GM23338 (cell line): ENCODE measurements at regions not wholly inside any gene's neighbourhood (a gene's known extent, or its start where the extent isn't known, plus 50 kb on each side); places are given as distances from the start of the nearest gene placed in this dataset.
A peak's percentile ranks its signal among the peaks of the same experiment; 100 is the strongest.

Experiments used
- ATAC-seq: fragments of 200-7000 bp; cut with Tn5 transposase; 3 replicates; pipeline ENCODE4 v1.9.1; 2020
- DNase-seq: peaks from one replicate; pipeline ENCODE4 v3.0.0-alpha.2; 2015; ENCODE audit warnings: low spot score
- H2AFZ ChIP-seq: fragments of 200-600 bp; sonication (generic); 2 replicates; pipeline ENCODE4 v1.8.0; 2016; ENCODE audit warnings: antibody characterized with exemption, mild to moderate bottlenecking, moderate library complexity
- H3F3A ChIP-seq: fragments of 200-600 bp; sonication (generic); replicated peaks from 2 replicates; pipeline ENCODE4 v1.8.0; 2017; ENCODE audit warnings: antibody characterized with exemption, mixed run types, low read depth
- H3K27ac ChIP-seq: fragments of 200-600 bp; sonication (generic); 2 replicates; pipeline ENCODE4 v1.6.1; 2016; ENCODE audit warnings: low read depth
- H3K27me3 ChIP-seq: fragments of 200-600 bp; sonication (generic); 2 replicates; pipeline ENCODE4 v1.8.0; 2016; ENCODE audit warnings: mild to moderate bottlenecking, mixed run types, moderate library complexity; ENCODE audit not compliant: insufficient read depth
- H3K36me3 ChIP-seq: fragments of 200-600 bp; sonication (generic); 2 replicates; pipeline ENCODE4 v1.8.0; 2016; ENCODE audit warnings: mild to moderate bottlenecking; ENCODE audit not compliant: insufficient read depth
- H3K4me1 ChIP-seq: fragments of 200-600 bp; sonication (generic); 2 replicates; pipeline ENCODE4 v1.8.0; 2016; ENCODE audit warnings: mild to moderate bottlenecking, moderate library complexity; ENCODE audit not compliant: insufficient read depth
- H3K4me2 ChIP-seq: fragments of 200-600 bp; sonication (generic); 2 replicates; pipeline ENCODE4 v1.7.1; 2017; ENCODE audit warnings: mixed run types
- H3K4me3 ChIP-seq: fragments of 200-600 bp; sonication (generic); 2 replicates; pipeline ENCODE4 v1.6.1; 2016; ENCODE audit warnings: mixed run types
- H3K79me2 ChIP-seq: fragments of 200-600 bp; sonication (generic); replicated peaks from 2 replicates; pipeline ENCODE4 v1.8.0; 2017; ENCODE audit warnings: mild to moderate bottlenecking; ENCODE audit not compliant: insufficient read depth
- H3K9me2 ChIP-seq: fragments of 200-600 bp; sonication (generic); 2 replicates; pipeline ENCODE4 v1.8.0; 2017; ENCODE audit not compliant: insufficient read depth
- H4K20me1 ChIP-seq: fragments of 200-600 bp; sonication (generic); replicated peaks from 2 replicates; pipeline ENCODE4 v1.8.0; 2017; ENCODE audit warnings: mild to moderate bottlenecking; ENCODE audit not compliant: insufficient read depth
- H3K27ac Mint-ChIP-seq: 2 replicates; pipeline ENCODE4 v1.8.0; 2020; ENCODE audit warnings: inconsistent platforms, mild to moderate bottlenecking, moderate library complexity, mixed read lengths
- H3K27me3 Mint-ChIP-seq: 3 replicates; pipeline ENCODE4 v1.8.0; 2022; ENCODE audit warnings: low read depth, mild to moderate bottlenecking, moderate library complexity, mixed read lengths, inconsistent platforms; ENCODE audit not compliant: insufficient read depth, poor library complexity
- H3K36me3 Mint-ChIP-seq: 3 replicates; pipeline ENCODE4 v1.8.0; 2021; ENCODE audit warnings: low read depth, mild to moderate bottlenecking, inconsistent platforms, moderate library complexity, mixed read lengths
- H3K4me1 Mint-ChIP-seq: 3 replicates; pipeline ENCODE4 v1.8.0; 2020; ENCODE audit warnings: mild to moderate bottlenecking, inconsistent platforms, mixed read lengths
- H3K4me3 Mint-ChIP-seq: 3 replicates; pipeline ENCODE4 v1.8.0; 2021; ENCODE audit warnings: moderate library complexity, mild to moderate bottlenecking, inconsistent platforms, mixed read lengths
- H3K9me3 Mint-ChIP-seq: 3 replicates; pipeline ENCODE4 v1.8.0; 2020; ENCODE audit warnings: moderate library complexity, mild to moderate bottlenecking, inconsistent platforms, mixed read lengths
- EZH2 ChIP-seq: fragments of 200-600 bp; sonication (generic); IDR thresholded peaks from one replicate; pipeline ENCODE4 v1.8.0; 2017; ENCODE audit warnings: antibody characterized with exemption, mild to moderate bottlenecking, low read depth; ENCODE audit not compliant: unreplicated experiment
- STAT1 ChIP-seq: IDR thresholded peaks from one replicate; pipeline ENCODE4 v1.6.1; 2016; ENCODE audit warnings: antibody characterized with exemption; ENCODE audit not compliant: unreplicated experiment
- ZNF114 ChIP-seq: fragments of 250-450 bp; sonication (Bioruptor Pico); IDR thresholded peaks from 2 replicates; pipeline ENCODE4 v1.5.0; 2020; ENCODE audit warnings: mild to moderate bottlenecking, moderate library complexity
- ZNF331 ChIP-seq: fragments of 250-450 bp; sonication (Bioruptor Pico); IDR thresholded peaks from 2 replicates; pipeline ENCODE4 v1.5.0; 2020; ENCODE audit warnings: low read depth, mild to moderate bottlenecking, moderate library complexity
- TF ChIP-seq, protein P1 (sequence below): fragments of 250-450 bp; sonication (Bioruptor Pico); IDR thresholded peaks from 2 replicates; pipeline ENCODE4 v1.5.0; 2020; ENCODE audit warnings: mild to moderate bottlenecking, moderate library complexity
- TF ChIP-seq, protein P2 (sequence below): IDR thresholded peaks from one replicate; pipeline ENCODE4 v1.6.1; 2018; ENCODE audit warnings: antibody characterized with exemption; ENCODE audit not compliant: unreplicated experiment

DNA sequence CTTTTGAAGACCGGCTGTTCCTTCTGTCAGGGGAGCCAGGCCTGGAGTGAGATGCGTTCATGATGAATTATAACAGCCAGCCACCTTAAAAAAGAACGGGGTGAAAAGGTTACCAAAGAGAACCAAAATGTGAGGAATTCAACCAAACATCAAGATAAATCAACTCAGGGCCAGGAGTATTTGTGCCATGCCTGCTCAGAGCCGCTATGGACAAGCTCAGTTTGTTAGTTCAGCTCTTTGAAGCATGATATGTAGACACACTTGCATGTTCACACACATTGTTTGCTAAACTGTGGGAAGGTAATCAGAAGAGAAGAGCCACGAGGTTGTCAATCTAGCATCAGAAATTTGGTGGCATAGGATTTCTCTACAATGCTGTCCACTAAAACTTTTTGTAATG is 367.4 kb upstream of the TBX3 start:
- H4K20me1 ChIP-seq: no peaks in the 10 kb centered on the region
- H3K36me3 Mint-ChIP-seq: no peaks in the 10 kb centered on the region
- peaks cover 2% of the 10 kb centered on the region; the same call in 1 of the 3 replicates for H3K9me3 Mint-ChIP-seq
- no peaks in the 10 kb centered on the region for H3K36me3 ChIP-seq
- H3K27me3 Mint-ChIP-seq: no peaks in the 10 kb centered on the region
- H3K4me2 ChIP-seq: no peak overlapping the region
- no peaks in the 10 kb centered on the region for H3F3A ChIP-seq
- H3K27ac Mint-ChIP-seq: no peak overlapping the region
- DNase-seq: no peak
- H2AFZ ChIP-seq: no peak overlapping the region
- H3K4me3 ChIP-seq: no peak overlapping the region
- H3K4me3 Mint-ChIP-seq: no peak overlapping the region
- H3K9me2 ChIP-seq: no peaks in the 10 kb centered on the region
- no peaks in the 10 kb centered on the region for H3K27me3 ChIP-seq
- peaks cover 13% of the 10 kb centered on the region; the same call in 1 of the 2 replicates for H3K4me1 ChIP-seq
- peaks cover 6% of the 10 kb centered on the region; the same call in 2 of the 3 replicates for H3K4me1 Mint-ChIP-seq
- no peak for ATAC-seq
- no peak for TF ChIP-seq EZH2
- no peak for TF ChIP-seq ZNF114 (CRISPR knock-in tag)
- TF ChIP-seq STAT1: no peak
- TF ChIP-seq ZNF331: no peak
- H3K27ac ChIP-seq: no peak overlapping the region
- H3K79me2 ChIP-seq: no peaks in the 10 kb centered on the region

DNA sequence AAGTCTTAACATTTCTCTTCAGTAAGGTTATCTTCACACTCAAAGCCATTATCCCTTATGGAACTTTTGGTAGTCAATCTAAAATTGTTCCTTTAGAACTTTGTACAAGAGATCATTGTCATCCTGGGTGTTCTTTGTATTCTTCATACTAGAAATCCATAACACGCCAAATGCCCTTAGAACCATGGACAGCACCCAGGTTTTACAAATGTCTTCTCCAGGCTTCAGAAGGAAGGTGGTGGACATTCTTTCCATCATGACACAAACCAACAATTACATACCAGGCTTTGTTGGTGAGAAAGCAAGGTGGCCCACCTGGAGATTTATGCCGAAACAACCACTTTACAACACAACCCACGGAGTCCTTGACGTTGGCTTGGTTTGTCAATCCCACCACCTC is 365.6 kb upstream of the TBX3 start:
- Histone ChIP-seq H2AFZ (no peak overlapping the region), H3K4me2 (no peak overlapping the region), H4K20me1 (no peaks in the 10 kb centered on the region), H3K27ac (no peak overlapping the region), H3K4me3 (no peak overlapping the region), H3K4me1 (peaks cover 13% of the 10 kb centered on the region; the same call in 1 of the 2 replicates), H3K79me2 (no peaks in the 10 kb centered on the region), H3K36me3 (no peaks in the 10 kb centered on the region), H3K9me2 (no peaks in the 10 kb centered on the region), H3K27me3 (no peaks in the 10 kb centered on the region), H3F3A (no peaks in the 10 kb centered on the region)
- H3K27ac Mint-ChIP-seq: no peak overlapping the region
- H3K36me3 Mint-ChIP-seq: no peaks in the 10 kb centered on the region
- H3K4me3 Mint-ChIP-seq: no peak overlapping the region
- TF ChIP-seq, protein P1, sequence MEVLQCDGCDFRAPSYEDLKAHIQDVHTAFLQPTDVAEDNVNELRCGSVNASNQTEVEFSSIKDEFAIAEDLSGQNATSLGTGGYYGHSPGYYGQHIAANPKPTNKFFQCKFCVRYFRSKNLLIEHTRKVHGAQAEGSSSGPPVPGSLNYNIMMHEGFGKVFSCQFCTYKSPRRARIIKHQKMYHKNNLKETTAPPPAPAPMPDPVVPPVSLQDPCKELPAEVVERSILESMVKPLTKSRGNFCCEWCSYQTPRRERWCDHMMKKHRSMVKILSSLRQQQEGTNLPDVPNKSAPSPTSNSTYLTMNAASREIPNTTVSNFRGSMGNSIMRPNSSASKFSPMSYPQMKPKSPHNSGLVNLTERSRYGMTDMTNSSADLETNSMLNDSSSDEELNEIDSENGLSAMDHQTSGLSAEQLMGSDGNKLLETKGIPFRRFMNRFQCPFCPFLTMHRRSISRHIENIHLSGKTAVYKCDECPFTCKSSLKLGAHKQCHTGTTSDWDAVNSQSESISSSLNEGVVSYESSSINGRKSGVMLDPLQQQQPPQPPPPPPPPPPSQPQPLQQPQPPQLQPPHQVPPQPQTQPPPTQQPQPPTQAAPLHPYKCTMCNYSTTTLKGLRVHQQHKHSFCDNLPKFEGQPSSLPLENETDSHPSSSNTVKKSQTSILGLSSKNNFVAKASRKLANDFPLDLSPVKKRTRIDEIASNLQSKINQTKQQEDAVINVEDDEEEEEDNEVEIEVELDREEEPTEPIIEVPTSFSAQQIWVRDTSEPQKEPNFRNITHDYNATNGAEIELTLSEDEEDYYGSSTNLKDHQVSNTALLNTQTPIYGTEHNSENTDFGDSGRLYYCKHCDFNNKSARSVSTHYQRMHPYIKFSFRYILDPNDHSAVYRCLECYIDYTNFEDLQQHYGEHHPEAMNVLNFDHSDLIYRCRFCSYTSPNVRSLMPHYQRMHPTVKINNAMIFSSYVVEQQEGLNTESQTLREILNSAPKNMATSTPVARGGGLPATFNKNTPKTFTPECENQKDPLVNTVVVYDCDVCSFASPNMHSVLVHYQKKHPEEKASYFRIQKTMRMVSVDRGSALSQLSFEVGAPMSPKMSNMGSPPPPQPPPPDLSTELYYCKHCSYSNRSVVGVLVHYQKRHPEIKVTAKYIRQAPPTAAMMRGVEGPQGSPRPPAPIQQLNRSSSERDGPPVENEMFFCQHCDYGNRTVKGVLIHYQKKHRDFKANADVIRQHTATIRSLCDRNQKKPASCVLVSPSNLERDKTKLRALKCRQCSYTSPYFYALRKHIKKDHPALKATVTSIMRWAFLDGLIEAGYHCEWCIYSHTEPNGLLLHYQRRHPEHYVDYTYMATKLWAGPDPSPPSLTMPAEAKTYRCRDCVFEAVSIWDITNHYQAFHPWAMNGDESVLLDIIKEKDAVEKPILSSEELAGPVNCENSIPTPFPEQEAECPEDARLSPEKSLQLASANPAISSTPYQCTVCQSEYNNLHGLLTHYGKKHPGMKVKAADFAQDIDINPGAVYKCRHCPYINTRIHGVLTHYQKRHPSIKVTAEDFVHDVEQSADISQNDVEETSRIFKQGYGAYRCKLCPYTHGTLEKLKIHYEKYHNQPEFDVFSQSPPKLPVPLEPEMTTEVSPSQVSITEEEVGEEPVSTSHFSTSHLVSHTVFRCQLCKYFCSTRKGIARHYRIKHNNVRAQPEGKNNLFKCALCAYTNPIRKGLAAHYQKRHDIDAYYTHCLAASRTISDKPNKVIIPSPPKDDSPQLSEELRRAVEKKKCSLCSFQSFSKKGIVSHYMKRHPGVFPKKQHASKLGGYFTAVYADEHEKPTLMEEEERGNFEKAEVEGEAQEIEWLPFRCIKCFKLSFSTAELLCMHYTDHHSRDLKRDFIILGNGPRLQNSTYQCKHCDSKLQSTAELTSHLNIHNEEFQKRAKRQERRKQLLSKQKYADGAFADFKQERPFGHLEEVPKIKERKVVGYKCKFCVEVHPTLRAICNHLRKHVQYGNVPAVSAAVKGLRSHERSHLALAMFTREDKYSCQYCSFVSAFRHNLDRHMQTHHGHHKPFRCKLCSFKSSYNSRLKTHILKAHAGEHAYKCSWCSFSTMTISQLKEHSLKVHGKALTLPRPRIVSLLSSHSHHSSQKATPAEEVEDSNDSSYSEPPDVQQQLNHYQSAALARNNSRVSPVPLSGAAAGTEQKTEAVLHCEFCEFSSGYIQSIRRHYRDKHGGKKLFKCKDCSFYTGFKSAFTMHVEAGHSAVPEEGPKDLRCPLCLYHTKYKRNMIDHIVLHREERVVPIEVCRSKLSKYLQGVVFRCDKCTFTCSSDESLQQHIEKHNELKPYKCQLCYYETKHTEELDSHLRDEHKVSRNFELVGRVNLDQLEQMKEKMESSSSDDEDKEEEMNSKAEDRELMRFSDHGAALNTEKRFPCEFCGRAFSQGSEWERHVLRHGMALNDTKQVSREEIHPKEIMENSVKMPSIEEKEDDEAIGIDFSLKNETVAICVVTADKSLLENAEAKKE (CRISPR knock-in tag): no peak
- TF ChIP-seq, protein P2, sequence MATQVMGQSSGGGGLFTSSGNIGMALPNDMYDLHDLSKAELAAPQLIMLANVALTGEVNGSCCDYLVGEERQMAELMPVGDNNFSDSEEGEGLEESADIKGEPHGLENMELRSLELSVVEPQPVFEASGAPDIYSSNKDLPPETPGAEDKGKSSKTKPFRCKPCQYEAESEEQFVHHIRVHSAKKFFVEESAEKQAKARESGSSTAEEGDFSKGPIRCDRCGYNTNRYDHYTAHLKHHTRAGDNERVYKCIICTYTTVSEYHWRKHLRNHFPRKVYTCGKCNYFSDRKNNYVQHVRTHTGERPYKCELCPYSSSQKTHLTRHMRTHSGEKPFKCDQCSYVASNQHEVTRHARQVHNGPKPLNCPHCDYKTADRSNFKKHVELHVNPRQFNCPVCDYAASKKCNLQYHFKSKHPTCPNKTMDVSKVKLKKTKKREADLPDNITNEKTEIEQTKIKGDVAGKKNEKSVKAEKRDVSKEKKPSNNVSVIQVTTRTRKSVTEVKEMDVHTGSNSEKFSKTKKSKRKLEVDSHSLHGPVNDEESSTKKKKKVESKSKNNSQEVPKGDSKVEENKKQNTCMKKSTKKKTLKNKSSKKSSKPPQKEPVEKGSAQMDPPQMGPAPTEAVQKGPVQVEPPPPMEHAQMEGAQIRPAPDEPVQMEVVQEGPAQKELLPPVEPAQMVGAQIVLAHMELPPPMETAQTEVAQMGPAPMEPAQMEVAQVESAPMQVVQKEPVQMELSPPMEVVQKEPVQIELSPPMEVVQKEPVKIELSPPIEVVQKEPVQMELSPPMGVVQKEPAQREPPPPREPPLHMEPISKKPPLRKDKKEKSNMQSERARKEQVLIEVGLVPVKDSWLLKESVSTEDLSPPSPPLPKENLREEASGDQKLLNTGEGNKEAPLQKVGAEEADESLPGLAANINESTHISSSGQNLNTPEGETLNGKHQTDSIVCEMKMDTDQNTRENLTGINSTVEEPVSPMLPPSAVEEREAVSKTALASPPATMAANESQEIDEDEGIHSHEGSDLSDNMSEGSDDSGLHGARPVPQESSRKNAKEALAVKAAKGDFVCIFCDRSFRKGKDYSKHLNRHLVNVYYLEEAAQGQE: peak; percentile 65
- no peaks in the 10 kb centered on the region for H3K27me3 Mint-ChIP-seq
- ATAC-seq: no peak
- DNase-seq: no peak
- H3K9me3 Mint-ChIP-seq: peaks cover 2% of the 10 kb centered on the region; the same call in 1 of the 3 replicates
- peaks cover 6% of the 10 kb centered on the region; the same call in 2 of the 3 replicates for H3K4me1 Mint-ChIP-seq
